ENCODE measurements at regions not wholly inside any gene's neighbourhood (a gene's known extent, or its start where the extent isn't known, plus 50 kb on each side); places are given as distances from the start of the nearest gene placed in this dataset.

- intact Hi-C loops (cut with DNase I): no loop called here
- 87% methylated on average over 1 of the region's 1 CpG for WGBS
Observed at GRCh38 chr3:116871905-116872304, 162.3 kb downstream of the TUSC7 start.

GRCh38 chr3:116872688-116873087 is 163.1 kb downstream of the TUSC7 start:
- TF ChIP-seq CTCF (IDR thresholded peaks at IDR 0.05): no peak
- TF ChIP-seq POLR2AphosphoS5 (IDR thresholded peaks at IDR 0.05): no peak
- no peak for TF ChIP-seq POLR2A (IDR thresholded peaks at IDR 0.05)
- Histone ChIP-seq H3K9me3 (no peaks in the 10 kb centered on the region), H3K36me3 (no peaks in the 10 kb centered on the region), H3K27me3 (replicated peaks; ENCODE audit: insufficient read depth) (no peaks in the 10 kb centered on the region), H3K27ac (no peak overlapping the region), H3K4me3 (no peak overlapping the region), H3K4me1 (replicated peaks) (no peaks in the 10 kb centered on the region)
- intact Hi-C loops (cut with DNase I): no loop called here
- no peak for DNase-seq (ENCODE audit: low spot score)
- WGBS: 67% methylated on average over 2 of the region's 2 CpGs

More at GRCh38 chr3:116871905-116872304, 162.3 kb downstream of the TUSC7 start:
- Histone ChIP-seq H3K36me3 (no peaks in the 10 kb centered on the region), H3K27ac (no peak overlapping the region), H3K9me3 (no peaks in the 10 kb centered on the region), H3K27me3 (replicated peaks; ENCODE audit: insufficient read depth) (no peaks in the 10 kb centered on the region), H3K4me3 (no peak overlapping the region), H3K4me1 (replicated peaks) (no peaks in the 10 kb centered on the region)
- no peak for DNase-seq (ENCODE audit: low spot score)
- TF ChIP-seq CTCF (IDR thresholded peaks at IDR 0.05) (no peak), POLR2AphosphoS5 (IDR thresholded peaks at IDR 0.05) (no peak), POLR2A (IDR thresholded peaks at IDR 0.05) (no peak)

- 85% methylated on average over 3 of the region's 3 CpGs for WGBS
- no peaks in the 10 kb centered on the region for H3K27me3 ChIP-seq (replicated peaks; ENCODE audit: insufficient read depth)
- H3K4me1 ChIP-seq (replicated peaks): no peaks in the 10 kb centered on the region
- no peaks in the 10 kb centered on the region for H3K9me3 ChIP-seq
- no peak overlapping the region for H3K4me3 ChIP-seq
- DNase-seq (ENCODE audit: low spot score): no peak
- intact Hi-C loops (cut with DNase I): no loop called here
- H3K36me3 ChIP-seq: no peaks in the 10 kb centered on the region
- TF ChIP-seq POLR2A (IDR thresholded peaks at IDR 0.05) (no peak), POLR2AphosphoS5 (IDR thresholded peaks at IDR 0.05) (no peak), CTCF (IDR thresholded peaks at IDR 0.05) (no peak)
- no peak overlapping the region for H3K27ac ChIP-seq
Observed at GRCh38 chr3:116873142-116873541, 163.6 kb downstream of the TUSC7 start.

GRCh38 chr3:116877968-116878367 is 168.4 kb downstream of the TUSC7 start:
- 90% methylated on average over 3 of the region's 3 CpGs for WGBS
- no peaks in the 10 kb centered on the region for H3K9me3 ChIP-seq
- intact Hi-C loops (cut with DNase I): no loop called here
- H3K27ac ChIP-seq: no peak overlapping the region
- no peaks in the 10 kb centered on the region for H3K36me3 ChIP-seq
- TF ChIP-seq POLR2A (IDR thresholded peaks at IDR 0.05) (no peak), CTCF (IDR thresholded peaks at IDR 0.05) (no peak), POLR2AphosphoS5 (IDR thresholded peaks at IDR 0.05) (no peak)
- no peaks in the 10 kb centered on the region for H3K27me3 ChIP-seq (replicated peaks; ENCODE audit: insufficient read depth)
- no peak overlapping the region for H3K4me3 ChIP-seq
- DNase-seq (ENCODE audit: low spot score): no peak
- no peaks in the 10 kb centered on the region for H3K4me1 ChIP-seq (replicated peaks)

GRCh38 chr3:116886202-116886893 is 176.8 kb downstream of the TUSC7 start:
- TF ChIP-seq CTCF (IDR thresholded peaks at IDR 0.05): no peak
- Histone ChIP-seq H3K27ac (no peak overlapping the region), H3K4me1 (replicated peaks) (no peaks in the 10 kb centered on the region), H3K4me3 (no peak overlapping the region), H3K9me3 (no peaks in the 10 kb centered on the region), H3K36me3 (no peaks in the 10 kb centered on the region), H3K27me3 (replicated peaks; ENCODE audit: insufficient read depth) (no peaks in the 10 kb centered on the region)
- 67% methylated on average over 4 of the region's 4 CpGs for WGBS
- intact Hi-C loops (cut with DNase I): no loop called here
- no peak for DNase-seq (ENCODE audit: low spot score)

Data from prostate gland (tissue), 2 donors.